ENCODE measurements at regions not wholly inside any gene's neighbourhood (a gene's known extent, or its start where the extent isn't known, plus 50 kb on each side); places are given as distances from the start of the nearest gene placed in this dataset.

DNA sequence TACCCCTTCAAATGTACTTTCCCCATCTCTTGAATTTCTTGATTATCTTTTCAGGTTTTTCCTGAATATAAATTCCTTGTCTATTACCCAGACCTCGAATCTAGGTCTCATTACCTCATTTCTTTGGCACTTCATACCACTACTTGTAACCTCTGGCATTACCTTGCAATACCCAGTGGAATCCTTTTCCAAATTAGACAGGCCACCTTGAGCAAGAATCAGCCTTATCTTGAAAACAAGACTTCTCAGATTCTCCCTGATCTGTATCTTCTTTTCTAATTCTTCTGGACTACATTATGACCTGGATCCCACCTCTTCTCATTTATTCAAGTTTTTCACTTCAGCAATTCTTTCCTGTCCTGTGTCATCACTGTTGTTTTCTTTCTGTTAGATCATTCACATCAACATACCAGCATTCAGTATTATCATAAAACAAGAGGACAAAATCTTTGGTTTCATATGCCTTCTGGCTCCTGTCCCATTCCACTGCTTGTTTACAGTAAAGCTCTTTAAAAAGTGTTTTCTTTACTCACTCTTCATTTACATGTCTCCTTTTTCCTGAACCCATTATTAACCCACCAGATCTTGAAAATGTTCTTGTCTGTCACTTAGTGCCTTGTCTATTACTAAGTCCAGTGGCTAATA, 275.6 kb upstream of the HS3ST1 start:
- no peak for TF ChIP-seq ESRRA (CRISPR knock-in tag; IDR thresholded peaks at IDR 0.05; ENCODE audit: borderline replicate concordance)
- no peak for TF ChIP-seq CBFB (CRISPR knock-in tag; IDR thresholded peaks at IDR 0.05; ENCODE audit: low read depth)
- TF ChIP-seq MLX (CRISPR knock-in tag; IDR thresholded peaks at IDR 0.05): no peak
- TF ChIP-seq, protein P1, sequence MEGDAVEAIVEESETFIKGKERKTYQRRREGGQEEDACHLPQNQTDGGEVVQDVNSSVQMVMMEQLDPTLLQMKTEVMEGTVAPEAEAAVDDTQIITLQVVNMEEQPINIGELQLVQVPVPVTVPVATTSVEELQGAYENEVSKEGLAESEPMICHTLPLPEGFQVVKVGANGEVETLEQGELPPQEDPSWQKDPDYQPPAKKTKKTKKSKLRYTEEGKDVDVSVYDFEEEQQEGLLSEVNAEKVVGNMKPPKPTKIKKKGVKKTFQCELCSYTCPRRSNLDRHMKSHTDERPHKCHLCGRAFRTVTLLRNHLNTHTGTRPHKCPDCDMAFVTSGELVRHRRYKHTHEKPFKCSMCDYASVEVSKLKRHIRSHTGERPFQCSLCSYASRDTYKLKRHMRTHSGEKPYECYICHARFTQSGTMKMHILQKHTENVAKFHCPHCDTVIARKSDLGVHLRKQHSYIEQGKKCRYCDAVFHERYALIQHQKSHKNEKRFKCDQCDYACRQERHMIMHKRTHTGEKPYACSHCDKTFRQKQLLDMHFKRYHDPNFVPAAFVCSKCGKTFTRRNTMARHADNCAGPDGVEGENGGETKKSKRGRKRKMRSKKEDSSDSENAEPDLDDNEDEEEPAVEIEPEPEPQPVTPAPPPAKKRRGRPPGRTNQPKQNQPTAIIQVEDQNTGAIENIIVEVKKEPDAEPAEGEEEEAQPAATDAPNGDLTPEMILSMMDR (IDR thresholded peaks at IDR 0.05): no peak
- no peak for TF ChIP-seq MAX (CRISPR knock-in tag; IDR thresholded peaks at IDR 0.05)
